22Rv1 (cell line): ENCODE measurements at regions not wholly inside any gene's neighbourhood (a gene's known extent, or its start where the extent isn't known, plus 50 kb on each side); places are given as distances from the start of the nearest gene placed in this dataset.

Experiments used
- CTCF ChIP-seq: fragments of 450-650 bp; IDR thresholded peaks from 2 replicates; pipeline ENCODE4 v1.5.1; 2017; ENCODE audit warnings: mild to moderate bottlenecking
- ZFX ChIP-seq: fragments of 450-650 bp; IDR thresholded peaks from 2 replicates; pipeline ENCODE4 v1.6.1; 2017; ENCODE audit warnings: antibody characterized with exemption, borderline replicate concordance

GRCh38 chr13:80189889-80190597 lies 150.9 kb downstream of the SPRY2 start:
- TF ChIP-seq CTCF (no peak), ZFX (no peak)
